Muscle of back (tissue), 3 donors: ENCODE measurements at regions not wholly inside any gene's neighbourhood (a gene's known extent, or its start where the extent isn't known, plus 50 kb on each side); places are given as distances from the start of the nearest gene placed in this dataset.
A peak's percentile ranks its signal among the peaks of the same experiment; 100 is the strongest.

ENCODE experiments used
- DNase-seq, 3 donors: peaks; one replicate each; pipeline versions ENCODE4 v3.0.0 to v3.0.0-alpha.2; 2013

GRCh38 chrX:39822133-39822748 is 275.5 kb downstream of the BCOR start:
- no peak for DNase-seq

DNA sequence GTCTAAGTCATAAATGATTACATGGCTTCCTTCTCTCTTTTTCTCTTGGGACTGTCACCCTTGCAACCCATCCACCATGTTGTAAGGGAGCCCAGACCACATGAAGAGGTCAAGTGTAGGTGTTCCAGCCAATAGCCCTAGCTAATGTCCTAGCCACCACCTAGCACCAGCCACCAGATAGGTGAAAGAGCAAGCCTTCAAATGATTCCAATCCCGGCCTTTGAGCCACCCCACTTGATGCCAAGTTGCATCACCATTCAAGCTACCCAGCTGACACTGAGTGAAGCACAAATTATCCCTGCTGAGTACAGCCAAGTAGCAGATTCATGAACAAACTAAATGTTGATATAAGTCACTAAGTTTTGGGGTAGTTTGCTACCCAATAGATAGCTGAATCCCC is 274.3 kb downstream of the BCOR start:
- DNase-seq = no peak

DNA sequence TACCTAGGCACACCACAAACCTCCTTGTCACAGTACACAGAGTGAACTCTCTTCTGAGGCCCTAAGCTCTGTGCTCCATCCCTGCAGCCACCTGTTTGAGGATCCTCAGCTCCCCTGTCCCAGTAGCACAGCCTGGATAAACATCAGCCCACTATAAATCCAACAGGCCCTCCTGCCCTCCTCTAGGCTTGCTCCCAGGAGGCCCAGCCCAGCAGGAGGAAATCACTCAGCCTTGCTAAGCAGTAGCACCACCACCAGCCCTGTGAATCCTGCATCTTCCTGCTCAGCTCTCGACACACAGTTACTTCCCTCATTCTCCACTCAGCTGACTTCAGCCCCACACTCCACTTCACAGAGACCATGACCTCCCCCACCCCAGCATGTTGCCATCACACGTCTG is 273.9 kb downstream of the BCOR start:
- no peak for DNase-seq

GRCh38 chrX:39826813-39827543 is 270.8 kb downstream of the BCOR start:
- no peak for DNase-seq

GRCh38 chrX:39827951-39828350 is 269.8 kb downstream of the BCOR start:
- no peak for DNase-seq

GRCh38 chrX:39828971-39829370 is 268.8 kb downstream of the BCOR start:
- DNase-seq = no peak

DNA sequence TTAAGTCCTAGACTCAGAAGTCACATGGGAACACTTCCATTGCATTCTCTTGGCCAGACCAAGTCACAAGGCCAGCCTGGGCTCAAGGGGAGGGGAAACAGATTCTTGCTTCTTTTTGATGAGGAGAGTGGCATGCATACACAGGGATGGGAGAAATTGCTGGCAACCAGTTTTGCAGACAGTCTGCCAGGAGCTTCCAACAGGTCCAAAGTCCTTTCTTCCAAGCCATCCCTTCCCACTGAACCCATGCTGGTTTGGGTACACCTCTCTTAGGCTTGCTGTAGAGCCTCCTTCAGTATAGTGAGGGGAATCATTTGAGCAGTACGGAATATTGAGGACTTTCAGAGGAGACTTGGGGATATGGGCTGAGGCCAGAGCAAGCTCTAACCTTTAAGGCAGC is 267.8 kb downstream of the BCOR start:
- DNase-seq = no peak

- no peak for DNase-seq
Observed at GRCh38 chrX:39830414-39830813, 267.3 kb downstream of the BCOR start.

DNA sequence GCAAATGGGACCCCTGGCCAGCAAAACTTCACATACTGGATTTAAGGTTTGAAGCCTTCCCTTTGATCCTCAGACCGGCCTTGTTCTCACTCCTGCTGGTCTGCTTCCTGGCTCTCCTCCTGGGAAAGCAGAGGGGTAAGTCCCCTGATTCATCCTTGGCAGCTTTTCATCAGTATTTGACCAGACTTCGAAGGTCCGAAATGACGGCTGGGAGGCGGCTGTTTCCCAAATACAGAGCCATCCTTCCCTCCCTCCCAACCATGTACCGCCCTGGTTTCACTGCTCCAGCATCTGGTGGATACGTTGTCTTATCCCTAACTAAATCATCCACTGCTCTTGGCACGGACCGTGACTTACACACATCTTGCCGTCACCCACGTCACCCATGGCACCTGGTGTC is 265.5 kb downstream of the BCOR start:
- no peak for DNase-seq

GRCh38 chrX:39834600-39834999 is 263.2 kb downstream of the BCOR start:
- DNase-seq = no peak

- no peak for DNase-seq
Observed at GRCh38 chrX:39835241-39835640, 262.5 kb downstream of the BCOR start.

- no peak for DNase-seq
Observed at GRCh38 chrX:39835776-39836175, 262.0 kb downstream of the BCOR start.

GRCh38 chrX:39836802-39837420 is 260.8 kb downstream of the BCOR start:
- no peak for DNase-seq

DNA sequence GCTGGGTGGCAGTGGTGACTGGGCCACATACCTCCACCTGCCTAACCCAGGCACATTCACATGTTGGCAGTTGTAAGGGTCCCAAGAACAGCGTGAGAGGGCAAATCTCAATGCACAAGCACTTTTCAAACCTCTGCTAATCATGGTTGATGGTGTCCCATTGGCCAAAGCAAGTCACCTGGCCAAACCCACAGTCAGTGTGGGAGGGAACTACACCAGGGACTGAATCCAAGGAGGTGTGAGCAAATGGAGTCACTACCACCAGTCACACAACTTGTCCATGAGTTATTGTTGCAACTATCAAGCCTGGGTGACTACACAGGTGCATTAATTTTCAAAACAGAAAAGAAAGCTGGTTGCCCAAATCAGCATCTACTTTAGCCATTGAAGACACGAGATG is 260.1 kb downstream of the BCOR start:
- no peak for DNase-seq

GRCh38 chrX:39839371-39839770 is 258.4 kb downstream of the BCOR start:
- no peak for DNase-seq

DNA sequence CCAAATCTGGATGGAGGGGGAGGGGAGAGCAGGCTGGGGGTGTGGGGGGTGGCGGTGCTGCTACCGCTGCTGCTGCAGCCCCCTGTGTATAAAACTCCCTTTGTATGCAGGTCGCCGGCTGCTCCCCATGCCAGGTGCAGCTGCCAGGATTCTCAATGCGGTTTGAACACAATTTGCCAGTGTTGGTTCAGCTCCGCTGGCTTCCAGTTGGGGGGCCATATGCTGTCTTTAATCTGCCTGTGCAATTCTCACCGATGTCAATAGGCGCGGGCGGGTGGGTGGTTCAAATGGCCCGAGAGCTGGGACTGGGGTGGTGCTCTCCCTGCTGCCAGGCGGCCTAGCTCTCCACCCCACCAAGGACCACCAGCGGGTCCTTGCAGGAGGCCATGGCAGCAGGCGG is 257.6 kb downstream of the BCOR start:
- no peak for DNase-seq

DNA sequence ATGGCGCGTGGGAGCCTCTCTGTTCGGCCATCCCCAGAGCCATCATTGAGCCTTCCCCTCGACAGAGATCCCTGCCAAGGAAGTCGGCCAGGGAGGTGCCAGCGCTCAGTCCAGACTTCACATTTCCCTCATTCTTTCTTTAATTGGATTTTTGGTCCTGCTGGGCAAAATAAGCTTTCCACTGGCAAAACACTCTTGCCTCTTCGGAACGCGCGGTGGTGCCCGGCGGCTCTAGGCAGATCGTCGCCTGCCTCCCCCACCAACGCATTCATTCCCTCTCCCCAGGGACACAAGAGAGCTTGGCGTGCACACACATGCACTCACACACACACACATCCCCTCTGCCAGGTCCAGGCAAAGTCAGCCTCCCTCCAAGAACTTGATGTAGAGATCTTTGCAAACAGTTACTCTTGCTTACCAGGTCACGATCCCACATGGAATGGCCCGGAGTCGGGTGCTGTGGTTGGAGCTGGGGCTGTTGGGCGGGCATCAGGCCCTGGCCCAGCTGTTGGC is 257.1 kb downstream of the BCOR start:
- no peak for DNase-seq

- no peak for DNase-seq
Observed at GRCh38 chrX:39841604-39842003, 256.2 kb downstream of the BCOR start.

- no peak for DNase-seq
Observed at GRCh38 chrX:39842281-39842973, 255.3 kb downstream of the BCOR start.

DNA sequence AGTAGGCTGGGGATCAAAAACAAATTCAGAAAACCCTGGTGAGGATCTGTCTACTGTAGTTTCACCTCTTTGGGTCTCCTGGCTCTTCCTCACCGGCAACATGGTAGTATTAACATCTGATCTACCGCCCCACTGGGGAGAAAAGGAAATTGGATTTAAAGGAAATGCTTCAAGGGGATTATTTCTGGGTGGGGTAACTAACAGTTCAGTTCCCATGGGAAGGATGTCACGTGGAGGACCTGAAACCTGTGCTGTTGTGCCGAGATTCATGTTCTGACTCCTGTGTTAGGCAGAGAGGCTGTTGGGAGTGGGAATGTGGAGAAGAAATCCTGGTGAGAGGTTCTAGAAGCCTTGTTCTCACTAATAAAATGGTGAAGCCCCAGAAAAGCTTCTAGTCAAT is 254.4 kb downstream of the BCOR start:
- DNase-seq = no peak

DNA sequence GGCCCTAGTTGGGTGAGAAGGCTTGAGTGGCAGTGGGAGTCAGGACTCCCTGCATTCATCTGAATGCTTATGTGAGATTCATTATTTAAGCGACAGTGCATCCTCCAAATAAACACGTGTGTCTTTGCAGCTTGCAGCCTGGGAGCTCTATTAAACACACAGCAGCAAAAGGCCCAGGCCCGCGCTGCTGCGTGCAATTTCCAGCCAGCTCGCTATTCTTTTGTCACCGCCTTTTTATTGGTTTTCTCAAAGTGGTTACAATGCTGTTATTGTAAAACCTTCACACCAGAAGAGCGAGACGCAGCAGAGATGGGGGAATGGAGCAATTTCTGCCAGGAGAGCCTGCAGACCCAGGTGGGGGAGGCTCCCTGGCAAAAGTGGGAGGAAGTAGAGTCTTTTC is 252.5 kb downstream of the BCOR start:
- DNase-seq = no peak

GRCh38 chrX:39846460-39846859 is 251.3 kb downstream of the BCOR start:
- DNase-seq = no peak

DNA sequence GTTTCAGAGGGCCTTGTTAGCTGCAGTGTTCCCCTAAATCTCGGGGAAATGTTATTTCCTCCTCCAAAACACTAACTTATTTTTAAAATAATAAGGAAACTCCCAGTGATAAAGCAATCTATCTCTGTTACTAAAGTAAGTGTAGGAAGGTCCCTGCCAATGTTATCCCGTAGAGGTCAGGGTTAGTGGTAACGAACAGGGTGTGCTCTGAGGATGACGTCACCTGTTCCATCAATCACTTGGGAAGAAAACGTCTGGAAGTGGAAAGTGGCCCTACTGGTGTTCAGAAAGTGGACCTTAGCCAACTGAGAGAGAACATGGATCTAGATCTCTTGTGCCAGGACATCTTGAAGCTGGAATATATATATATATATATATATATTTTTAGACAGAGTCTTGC is 249.5 kb downstream of the BCOR start:
- DNase-seq = peak in 1 of 3 donors; percentile 45
